Heart right ventricle (tissue), 16 donors: ENCODE measurements at regions not wholly inside any gene's neighbourhood (a gene's known extent, or its start where the extent isn't known, plus 50 kb on each side); places are given as distances from the start of the nearest gene placed in this dataset.
"Not testable (repeated sequence)": the region's sequence is repeated elsewhere in the genome, so short reads cannot be mapped to it uniquely, and the experiment has no call there.

Experiments used
- ATAC-seq, 8 donors: fragments of 200-7000 bp; cut with Tn5 transposase; one replicate each; pipeline ENCODE4 v1.9.1; 2020; ENCODE audit warnings: mild to moderate bottlenecking in 8 of 8, moderate library complexity in 8 of 8, moderate number of reproducible peaks in 1 of 8
- DNase-seq, 2 donors: peaks; one replicate each; pipeline ENCODE4 v3.0.0-alpha.2; 2020
- H3K27ac ChIP-seq, 10 donors: fragments of 200-600 bp; sonication (generic) in 2 of 10; one replicate each; pipeline versions ENCODE4 v1.5.0 to v1.8.0; 2020 to 2022; ENCODE audit warnings: mild to moderate bottlenecking in 3 of 10
- H3K27me3 ChIP-seq, 7 donors: fragments of 200-600 bp; one replicate each; pipeline ENCODE4 v1.8.0; 2021 to 2022; ENCODE audit warnings: mild to moderate bottlenecking in 2 of 7
- H3K36me3 ChIP-seq, 9 donors: fragments of 200-600 bp; sonication (generic) in 1 of 9; one replicate each; pipeline versions ENCODE4 v1.5.0 to v1.8.0; 2020 to 2022; ENCODE audit warnings: mild to moderate bottlenecking in 2 of 9
- H3K4me1 ChIP-seq, 9 donors: fragments of 200-600 bp; sonication (generic) in 1 of 9; one replicate each; pipeline versions ENCODE4 v1.5.0 to v1.8.0; 2020 to 2022; ENCODE audit warnings: mild to moderate bottlenecking in 4 of 9
- H3K4me3 ChIP-seq, 10 donors: fragments of 200-600 bp; sonication (generic) in 2 of 10; one replicate each; pipeline versions ENCODE4 v1.5.0 to v1.8.0; 2020 to 2022; ENCODE audit warnings: mild to moderate bottlenecking in 7 of 10, moderate library complexity in 2 of 10
- H3K9me3 ChIP-seq, 11 donors: fragments of 200-600 bp in 10 of 11; sonication (generic) in 2 of 11; one replicate each; pipeline versions ENCODE4 v1.5.0 to v1.8.0; 2013 to 2022; ENCODE audit warnings: mild to moderate bottlenecking in 2 of 11, control low read depth in 1 of 11, moderate library complexity in 1 of 11
- WGBS, 2 donors: extraction: QIAGEN DNeasy Blood & Tissue Kit; methylation state at CpG; one replicate each; pipeline ENCODE4 v1.1.7; 2013; ENCODE audit warnings: inconsistent platforms in 1 of 2; 5-methylcytosine and 5-hydroxymethylcytosine counted together
- intact Hi-C, 10 donors: fragments of 100-400 bp; cut with DNase I; formaldehyde crosslinking; loops; one replicate each; pipeline versions ENCODE4 v1.11.1 to v1.14.2; 2022
- donor health status: Arrhythmogenic right ventricular cardiomyopathy.
- donor health status: ischemic (EF 13 %, LVEDD 7.1; RV severe dilation, severe dysfunction).
- donor health status: healthy with polysubstance abuse.
- donor health status: DM: no; HTN: yes; CAD: no.
- donor health status: DM: no; HTN: no; CAD: no.
- donor health status: ischemic (EF 25% LVEDD 6.9; RV normal size, moderate dysfunction).
- donor health status: ischemic (EF 25% LVEDD 5.7; RV mildly dilated, moderate dysfunction).
- donor health status: healthy.
- donor health status: DM: yes; HTN: yes; CAD: no.
- donor health status: Ischemic cardiomyopathy.
- donor health status: ischemic (EF 35%, LVEDD 5.7; RV mildly dilated, moderate dysfunction).
- donor health status: nonischemic (EF 11% LVEDD 7.7; RV severe dilation, severe dysfunction).
- donor health status: DM: yes; HTN: yes; CAD: no.
- donor health status: PGD.
- donor health status: ischemic (EF 29% LVEDD 5.4; RV normal size, mild dysfunction).
- donor health status: nonischemic (EF 23%, LVEDD 6.1; RV moderate dilation, normal function).

- H3K27me3 ChIP-seq, intact Hi-C loops, H3K27ac ChIP-seq, DNase-seq, ATAC-seq, H3K9me3 ChIP-seq, H3K36me3 ChIP-seq, H3K4me1 ChIP-seq, H3K4me3 ChIP-seq: not testable (repeated sequence)
- WGBS, 2 donors, result 60 to 69% methylated on average over 5 to 8 of the region's 9 CpGs
Measured at GRCh38 chr2:90355546-90355945, 1664.1 kb downstream of the RPIA start.

GRCh38 chr2:90359344-90359743 is 1667.9 kb downstream of the RPIA start:
- H3K27ac ChIP-seq, H3K9me3 ChIP-seq, H3K36me3 ChIP-seq, H3K27me3 ChIP-seq, H3K4me1 ChIP-seq, ATAC-seq, intact Hi-C loops, H3K4me3 ChIP-seq: not testable (repeated sequence)
- peak in 1 of 2 donors; percentile 0 for DNase-seq
- 67 to 74% methylated on average over 9 of the region's 15 CpGs for WGBS, 2 donors

DNA sequence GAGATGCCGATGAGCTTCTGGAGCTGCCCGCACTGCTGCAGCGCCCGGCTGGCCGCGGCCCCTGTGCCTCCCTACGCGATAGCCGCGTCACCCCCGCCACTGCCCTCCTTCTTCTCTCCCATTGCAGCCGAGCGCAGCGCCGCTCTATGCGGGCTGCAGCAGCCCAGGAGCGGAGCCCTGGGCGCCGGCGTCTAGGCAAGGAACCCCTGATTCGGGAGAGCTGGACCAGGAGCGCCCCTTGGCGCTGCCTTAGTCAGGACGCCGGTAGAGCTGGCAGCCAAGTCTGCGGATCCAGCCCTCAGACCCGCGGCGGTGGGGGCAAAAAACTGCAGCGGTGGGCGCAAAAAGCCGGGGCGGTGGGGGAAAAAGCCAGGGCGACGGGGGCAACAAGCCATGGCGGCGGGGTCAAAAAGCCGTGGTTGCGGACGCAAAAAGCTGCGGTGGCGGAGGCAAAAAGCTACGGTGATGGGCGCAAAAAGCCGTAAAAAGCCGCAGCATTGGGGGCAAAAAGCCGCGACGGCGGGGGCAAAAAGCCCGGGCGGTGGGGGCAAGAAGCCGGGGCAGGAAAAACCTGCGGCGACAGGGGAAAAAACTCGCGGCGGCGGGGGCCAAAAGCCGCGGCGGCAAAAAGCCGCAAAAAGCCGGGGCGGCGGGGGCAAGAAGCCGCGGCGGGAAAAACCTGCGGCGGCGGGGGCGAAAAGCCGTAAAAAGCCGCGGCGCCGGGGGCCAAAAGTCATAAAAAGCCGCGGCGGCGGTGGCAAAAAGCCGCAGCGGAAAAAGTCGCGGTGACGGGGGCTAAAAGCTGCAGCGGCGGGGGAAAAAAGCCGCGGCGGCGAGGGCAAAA is 1668.6 kb downstream of the RPIA start:
- H3K36me3 ChIP-seq, H3K9me3 ChIP-seq, H3K27ac ChIP-seq, H3K4me3 ChIP-seq, intact Hi-C loops, H3K27me3 ChIP-seq, H3K4me1 ChIP-seq: not testable (repeated sequence)
- ATAC-seq (peak in 1 of 8 donors; percentile 35), DNase-seq (peak in 1 of 2 donors; percentile 0)
- 12 to 23% methylated on average over 62 to 66 of the region's 93 CpGs for WGBS, 2 donors

- peak in 1 of 2 donors; percentile 1 for DNase-seq
- H3K36me3 ChIP-seq, ATAC-seq, H3K4me3 ChIP-seq, H3K27ac ChIP-seq, intact Hi-C loops, H3K4me1 ChIP-seq, H3K27me3 ChIP-seq, H3K9me3 ChIP-seq: not testable (repeated sequence)
- 8 to 20% methylated on average over 25 to 30 of the region's 30 CpGs for WGBS, 2 donors
Measured at GRCh38 chr2:90360731-90361035, 1669.2 kb downstream of the RPIA start.
